ENCODE measurements at regions not wholly inside any gene's neighbourhood (a gene's known extent, or its start where the extent isn't known, plus 50 kb on each side); places are given as distances from the start of the nearest gene placed in this dataset.

DNA sequence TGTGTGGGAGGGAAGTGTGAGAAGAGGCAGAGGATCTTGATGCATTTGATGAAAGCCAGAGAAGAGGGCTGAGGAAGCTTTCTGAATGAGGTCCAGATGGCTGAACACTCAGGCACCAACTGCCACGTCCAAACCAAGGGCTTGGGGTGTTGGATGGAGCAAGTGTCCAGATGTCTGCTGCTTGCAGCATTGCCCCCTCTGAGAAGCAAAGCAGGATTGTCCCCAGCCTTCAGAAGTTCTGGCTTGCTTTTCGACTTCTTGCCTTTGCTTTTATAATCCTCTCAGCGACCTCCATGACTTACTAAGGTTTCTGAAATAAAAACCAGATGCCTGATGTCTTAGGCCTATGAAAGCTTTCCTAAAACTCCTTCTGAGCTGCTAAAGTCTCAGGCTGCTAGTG is 182.5 kb downstream of the HUNK start:
- H3K4me3 ChIP-seq: no peak overlapping the region
- DNase-seq: no peak
- no peaks in the 10 kb centered on the region for H3K27me3 ChIP-seq
- no peak overlapping the region for H3K27ac ChIP-seq
- no peaks in the 10 kb centered on the region for H3K4me1 ChIP-seq
- no peak for TF ChIP-seq POLR2A (IDR thresholded peaks at IDR 0.05)
- TF ChIP-seq, protein P1, sequence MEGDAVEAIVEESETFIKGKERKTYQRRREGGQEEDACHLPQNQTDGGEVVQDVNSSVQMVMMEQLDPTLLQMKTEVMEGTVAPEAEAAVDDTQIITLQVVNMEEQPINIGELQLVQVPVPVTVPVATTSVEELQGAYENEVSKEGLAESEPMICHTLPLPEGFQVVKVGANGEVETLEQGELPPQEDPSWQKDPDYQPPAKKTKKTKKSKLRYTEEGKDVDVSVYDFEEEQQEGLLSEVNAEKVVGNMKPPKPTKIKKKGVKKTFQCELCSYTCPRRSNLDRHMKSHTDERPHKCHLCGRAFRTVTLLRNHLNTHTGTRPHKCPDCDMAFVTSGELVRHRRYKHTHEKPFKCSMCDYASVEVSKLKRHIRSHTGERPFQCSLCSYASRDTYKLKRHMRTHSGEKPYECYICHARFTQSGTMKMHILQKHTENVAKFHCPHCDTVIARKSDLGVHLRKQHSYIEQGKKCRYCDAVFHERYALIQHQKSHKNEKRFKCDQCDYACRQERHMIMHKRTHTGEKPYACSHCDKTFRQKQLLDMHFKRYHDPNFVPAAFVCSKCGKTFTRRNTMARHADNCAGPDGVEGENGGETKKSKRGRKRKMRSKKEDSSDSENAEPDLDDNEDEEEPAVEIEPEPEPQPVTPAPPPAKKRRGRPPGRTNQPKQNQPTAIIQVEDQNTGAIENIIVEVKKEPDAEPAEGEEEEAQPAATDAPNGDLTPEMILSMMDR (IDR thresholded peaks at IDR 0.05): no peak
- ATAC-seq (ENCODE audit: low FRiP score in 2 of 2): no peak
- H3K36me3 ChIP-seq: no peaks in the 10 kb centered on the region
- H3K9me3 ChIP-seq: peaks cover 0 to 15% (median 4%) of the 10 kb centered on the region in 4 donors
- 48 to 60% methylated on average over 3 of the region's 3 CpGs for WGBS, 2 donors

Measured in upper lobe of left lung (tissue), 6 donors.